Left ventricle myocardium inferior (tissue), 1 donor: ENCODE measurements at regions not wholly inside any gene's neighbourhood (a gene's known extent, or its start where the extent isn't known, plus 50 kb on each side); places are given as distances from the start of the nearest gene placed in this dataset.

ENCODE experiments used
- DNase-seq: peaks from one replicate; pipeline ENCODE4 v3.0.0-alpha.2; 2020
- H3K27ac ChIP-seq: fragments of 200-600 bp; replicated peaks from 2 replicates; pipeline ENCODE4 v1.8.0; 2021
- H3K27me3 ChIP-seq: fragments of 200-600 bp; 2 replicates; pipeline ENCODE4 v1.8.0; 2021; ENCODE audit warnings: low read depth
- H3K36me3 ChIP-seq: fragments of 200-600 bp; 2 replicates; pipeline ENCODE4 v1.8.0; 2021
- H3K4me1 ChIP-seq: fragments of 200-600 bp; 2 replicates; pipeline ENCODE4 v1.8.0; 2021
- H3K4me3 ChIP-seq: fragments of 200-600 bp; 2 replicates; pipeline ENCODE4 v1.8.0; 2021; ENCODE audit warnings: mild to moderate bottlenecking, moderate library complexity
- H3K9me3 ChIP-seq: fragments of 200-600 bp; replicated peaks from 2 replicates; pipeline ENCODE4 v1.8.0; 2021
- CTCF ChIP-seq: fragments of 200-600 bp; IDR thresholded peaks from 2 replicates; pipeline ENCODE4 v1.8.0; 2021; ENCODE audit warnings: antibody characterized with exemption, mild to moderate bottlenecking, borderline replicate concordance
- intact Hi-C: fragments of 100-400 bp; cut with micrococcal nuclease; formaldehyde crosslinking; loops from one replicate; pipeline ENCODE4 v1.11.0; 2022
- donor health status: DM: no; HTN: yes; CAD: no; lungs with severe emphysema.

DNA sequence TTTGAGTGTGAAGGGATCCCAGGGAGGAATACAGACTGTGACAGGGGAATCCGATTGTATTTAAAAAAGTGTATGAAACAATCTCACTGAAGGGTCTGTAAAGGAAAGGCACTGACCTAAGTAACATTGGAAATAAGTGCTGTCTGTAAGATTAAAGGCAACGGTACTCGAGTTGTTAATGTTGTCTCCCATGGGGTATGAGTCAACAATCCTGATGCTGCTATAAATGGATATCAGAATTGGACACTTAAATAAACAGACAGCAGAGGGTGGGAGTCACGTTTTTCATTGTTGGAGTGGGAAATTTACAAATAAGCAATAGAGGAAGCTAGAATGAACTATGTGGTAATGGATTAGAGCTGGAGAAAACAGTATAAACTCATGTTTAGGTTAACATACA lies 452.4 kb upstream of the RGPD4 start:
- DNase-seq = no peak
- Histone ChIP-seq H3K4me1 (peaks cover 15% of the 10 kb centered on the region), H3K27ac (no peak overlapping the region), H3K4me3 (no peak overlapping the region), H3K36me3 (no peaks in the 10 kb centered on the region), H3K9me3 (peaks cover 26% of the 10 kb centered on the region), H3K27me3 (no peaks in the 10 kb centered on the region)
- intact Hi-C loops = no loop called here
- no peak for TF ChIP-seq CTCF

DNA sequence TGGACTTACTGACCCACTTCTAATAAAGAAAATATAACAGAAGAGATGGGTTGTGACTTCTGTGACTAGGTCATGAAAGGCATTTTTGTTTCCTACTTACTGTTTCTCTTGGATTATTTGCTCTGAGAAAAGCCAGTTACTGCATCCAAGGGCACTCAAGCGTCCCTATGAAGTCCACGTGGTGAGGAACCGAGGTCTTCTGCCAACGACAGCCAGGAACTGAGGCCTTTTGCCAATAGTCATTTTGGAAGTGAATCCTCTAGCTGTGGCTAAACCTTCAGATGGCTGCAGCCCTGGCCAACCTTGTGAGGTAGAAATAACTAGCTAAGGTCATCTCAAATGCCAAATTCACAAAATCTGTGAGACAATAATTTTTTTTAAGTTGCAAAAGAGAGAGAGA lies 449.8 kb upstream of the RGPD4 start:
- no peak for DNase-seq
- H3K36me3 ChIP-seq = no peaks in the 10 kb centered on the region
- H3K9me3 ChIP-seq = peaks cover 6% of the 10 kb centered on the region
- peaks cover 15% of the 10 kb centered on the region for H3K4me1 ChIP-seq
- intact Hi-C loops = no loop called here
- TF ChIP-seq CTCF = no peak
- no peak overlapping the region for H3K4me3 ChIP-seq
- H3K27ac ChIP-seq = no peak overlapping the region
- H3K27me3 ChIP-seq = no peaks in the 10 kb centered on the region

- Histone ChIP-seq H3K36me3 (no peaks in the 10 kb centered on the region), H3K9me3 (peaks cover 6% of the 10 kb centered on the region), H3K4me3 (no peak overlapping the region), H3K27me3 (no peaks in the 10 kb centered on the region), H3K4me1 (no peaks in the 10 kb centered on the region), H3K27ac (no peak overlapping the region)
- intact Hi-C loops = no loop called here
- no peak for DNase-seq
- TF ChIP-seq CTCF = no peak
These were observed 445.8 kb upstream of the RGPD4 start for GRCh38 chr2:107380912-107381311.

DNA sequence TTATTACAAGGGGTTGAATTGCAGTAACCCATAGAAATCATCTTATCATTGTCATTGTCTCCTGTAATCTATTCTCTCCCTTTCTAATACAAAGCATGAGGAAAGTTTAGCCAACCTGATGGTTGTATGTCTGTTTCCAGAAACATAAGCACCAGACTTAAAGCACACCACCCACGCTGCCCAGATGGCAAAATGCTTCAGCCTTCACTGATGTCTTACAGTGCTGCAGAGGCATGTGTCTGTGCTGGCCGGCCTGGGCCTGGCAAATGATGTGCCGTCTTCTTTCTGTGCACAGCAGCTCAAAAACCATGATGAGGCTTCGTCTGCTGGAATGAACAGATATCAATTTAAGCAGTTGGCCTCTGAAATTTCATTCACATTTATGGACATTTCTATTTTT lies 443.0 kb upstream of the RGPD4 start:
- DNase-seq = no peak
- Histone ChIP-seq H3K4me1 (no peaks in the 10 kb centered on the region), H3K27me3 (no peaks in the 10 kb centered on the region), H3K36me3 (no peaks in the 10 kb centered on the region), H3K27ac (no peak overlapping the region), H3K9me3 (peaks cover 5% of the 10 kb centered on the region), H3K4me3 (no peak overlapping the region)
- intact Hi-C loops = no loop called here
- TF ChIP-seq CTCF = no peak

DNA sequence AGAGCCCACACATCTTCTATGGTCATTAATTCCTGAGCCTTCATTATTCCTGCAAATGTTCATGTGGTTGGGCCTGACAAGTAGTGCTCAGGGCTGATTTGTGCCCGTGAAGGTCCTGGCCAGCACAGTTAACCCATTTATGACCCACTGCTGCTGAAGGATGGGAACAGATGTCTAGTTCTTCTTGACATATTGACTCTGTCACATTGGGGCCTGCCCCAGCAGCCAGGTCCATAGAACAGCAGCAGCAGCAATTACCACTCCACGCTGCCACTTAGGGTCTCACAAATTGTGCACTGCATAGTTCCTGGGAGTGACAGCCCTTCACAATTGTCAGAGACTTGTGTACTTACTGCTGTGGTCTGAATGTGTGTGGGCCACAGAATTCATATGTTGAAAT lies 442.3 kb upstream of the RGPD4 start:
- H3K27ac ChIP-seq = no peak overlapping the region
- no peaks in the 10 kb centered on the region for H3K4me1 ChIP-seq
- no peaks in the 10 kb centered on the region for H3K36me3 ChIP-seq
- H3K4me3 ChIP-seq = no peak overlapping the region
- DNase-seq = no peak
- peaks cover 5% of the 10 kb centered on the region for H3K9me3 ChIP-seq
- no peaks in the 10 kb centered on the region for H3K27me3 ChIP-seq
- no peak for TF ChIP-seq CTCF
- intact Hi-C loops = no loop called here

DNA sequence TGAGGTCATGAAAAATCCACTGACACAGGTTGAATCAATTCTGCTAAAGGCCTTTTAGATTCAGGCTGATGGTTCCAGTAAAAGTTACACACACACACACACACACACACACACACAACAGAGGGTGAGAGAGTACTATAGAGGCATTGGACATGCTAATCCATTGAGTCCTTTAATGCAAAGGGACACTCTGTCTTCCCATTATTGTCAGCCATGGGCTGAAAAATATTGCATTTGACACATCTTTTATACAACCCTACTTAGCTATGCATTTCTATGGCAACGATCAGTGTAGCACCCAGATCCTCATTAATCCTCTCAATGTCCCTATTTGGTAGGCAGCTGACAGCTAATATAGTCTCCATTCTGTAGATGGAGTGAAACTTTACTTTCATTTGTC lies 440.8 kb upstream of the RGPD4 start:
- Histone ChIP-seq H3K36me3 (no peaks in the 10 kb centered on the region), H3K27ac (no peak overlapping the region), H3K9me3 (peaks cover 5% of the 10 kb centered on the region), H3K27me3 (no peaks in the 10 kb centered on the region), H3K4me1 (no peaks in the 10 kb centered on the region), H3K4me3 (no peak overlapping the region)
- TF ChIP-seq CTCF = no peak
- DNase-seq = no peak
- intact Hi-C loops = no loop called here
